HG03558 (cell line): ENCODE measurements at regions not wholly inside any gene's neighbourhood (a gene's known extent, or its start where the extent isn't known, plus 50 kb on each side); places are given as distances from the start of the nearest gene placed in this dataset.
"Not testable (repeated sequence)": the region's sequence is repeated elsewhere in the genome, so short reads cannot be mapped to it uniquely, and the experiment has no call there.

Experiments used
- ATAC-seq: cut with Tn5 transposase; IDR thresholded peaks from one replicate; pipeline ENCODE4 v1.9.1; 2021; ENCODE audit warnings: moderate number of reproducible peaks; ENCODE audit not compliant: unreplicated experiment; ENCODE audit errors: extremely low read depth

- no peak for ATAC-seq
Measured at GRCh38 chr2:82268446-82268845, 1963.9 kb upstream of the LRRTM1 start.

- ATAC-seq = no peak
Measured at GRCh38 chr2:82260521-82260920, 1956.0 kb upstream of the LRRTM1 start.

GRCh38 chr2:82259551-82259950 is 1955.0 kb upstream of the LRRTM1 start:
- no peak for ATAC-seq

- no peak for ATAC-seq
Measured at GRCh38 chr2:82257796-82258555, 1953.4 kb upstream of the LRRTM1 start.

- no peak for ATAC-seq
Measured at GRCh38 chr2:82256983-82257632, 1952.6 kb upstream of the LRRTM1 start.

- ATAC-seq = no peak
Measured at GRCh38 chr2:82256288-82256687, 1951.7 kb upstream of the LRRTM1 start.

GRCh38 chr2:82254728-82255127 is 1950.2 kb upstream of the LRRTM1 start:
- ATAC-seq = no peak

GRCh38 chr2:82246220-82246775 is 1941.7 kb upstream of the LRRTM1 start:
- ATAC-seq = no peak

GRCh38 chr2:82239176-82239575 is 1934.6 kb upstream of the LRRTM1 start:
- no peak for ATAC-seq

GRCh38 chr2:82237994-82238662 is 1933.6 kb upstream of the LRRTM1 start:
- ATAC-seq = no peak

- no peak for ATAC-seq
Measured at GRCh38 chr2:82234283-82234874, 1929.8 kb upstream of the LRRTM1 start.

GRCh38 chr2:82233806-82234205 is 1929.3 kb upstream of the LRRTM1 start:
- no peak for ATAC-seq

- ATAC-seq = no peak
Measured at GRCh38 chr2:82230406-82230805, 1925.9 kb upstream of the LRRTM1 start.

GRCh38 chr2:82226441-82226840 is 1921.9 kb upstream of the LRRTM1 start:
- ATAC-seq = no peak

GRCh38 chr2:82224301-82224940 is 1919.9 kb upstream of the LRRTM1 start:
- ATAC-seq = no peak

GRCh38 chr2:82215212-82215611 is 1910.7 kb upstream of the LRRTM1 start:
- no peak for ATAC-seq

GRCh38 chr2:82199493-82199852 is 1894.9 kb upstream of the LRRTM1 start:
- no peak for ATAC-seq

GRCh38 chr2:82198809-82199492 is 1894.4 kb upstream of the LRRTM1 start:
- ATAC-seq = no peak

- ATAC-seq = no peak
Measured at GRCh38 chr2:82182270-82182669, 1877.7 kb upstream of the LRRTM1 start.

- not testable (repeated sequence) for ATAC-seq
Measured at GRCh38 chr2:82175210-82175609, 1870.7 kb upstream of the LRRTM1 start.
